MM.1S (cell line): ENCODE measurements at regions not wholly inside any gene's neighbourhood (a gene's known extent, or its start where the extent isn't known, plus 50 kb on each side); places are given as distances from the start of the nearest gene placed in this dataset.

ENCODE experiments used
- CTCF ChIP-seq: fragments of 300-600 bp; sonication (generic); IDR thresholded peaks from 2 replicates; pipeline ENCODE4 v1.5.1; 2016; ENCODE audit warnings: antibody characterized with exemption, low read length, mixed read lengths
- EZH2phosphoT487 ChIP-seq: fragments of 300-600 bp; sonication (generic); IDR thresholded peaks from 2 replicates; pipeline ENCODE4 v1.6.1; 2018; ENCODE audit warnings: antibody characterized with exemption, low read length

- TF ChIP-seq CTCF (no peak), EZH2phosphoT487 (no peak)
Observed at GRCh38 chr16:72367851-72368250, 195.9 kb upstream of the PMFBP1 start.
